K562 (cell line): ENCODE measurements at regions not wholly inside any gene's neighbourhood (a gene's known extent, or its start where the extent isn't known, plus 50 kb on each side); places are given as distances from the start of the nearest gene placed in this dataset.

Experiments
- ATAC-seq: fragments of 200-7000 bp; cut with Tn5 transposase; 3 replicates; pipeline ENCODE4 v1.9.1; 2020; ENCODE audit warnings: moderate library complexity
- BruUV-seq: library from RNA; stranded (reverse); fragments of 400-500 nt; replicated peaks from 2 replicates; lab custom pipeline; 2021; lab: Mats Ljungman, UMichigan
- CTCF ChIA-PET: fragments of 300-600 bp; formaldehyde crosslinking; extraction: SDS; loops from one replicate; lab custom pipeline; 2021; ENCODE audit warnings: low intra/inter-chr PET ratio; lab: Yijun Ruan, JAX
- POLR2A ChIA-PET: fragments of 300-600, 350-650 bp; sonication (Branson Sonifier 250); formaldehyde crosslinking; extraction: SDS; loops from one replicate; lab custom pipeline; 2021; ENCODE audit warnings: antibody characterized with exemption, inconsistent platforms; lab: Yijun Ruan, JAX
- DNase-seq, 4 experiments: peaks; one replicate each; pipeline versions ENCODE4 v3.0.0 to v3.0.0-alpha.2; 2011 to 2018; ENCODE audit warnings: low spot score in 3 of 4, mixed read lengths in 3 of 4; ENCODE audit errors: extremely low read depth in 1 of 4
- FAIRE-seq: peaks from 2 replicates; lab custom pipeline; 2011; peaks lifted over from hg19 to GRCh38; lab: Jason Lieb, UNC
- H2AFZ ChIP-seq: 2 replicates; pipeline ENCODE4 v1.6.0; 2011; ENCODE audit warnings: low read depth, low read length, control low read depth, inconsistent platforms
- H3K27ac ChIP-seq: fragments of 200-600 bp; 3 replicates; pipeline ENCODE4 v1.8.0; 2011; ENCODE audit warnings: low read depth, mild to moderate bottlenecking, control low read depth, inconsistent platforms, low read length, moderate library complexity, mixed read lengths; ENCODE audit errors: extremely low read depth
- H3K27me3 ChIP-seq, 2 experiments: fragments of 300-600 bp in 1 of 2; 2 replicates in 1 of 2; 3 replicates in 1 of 2; pipeline versions ENCODE4 v1.6.0 to v1.8.0; 2011; ENCODE audit warnings: inconsistent platforms in 2 of 2, low read length in 2 of 2, mild to moderate bottlenecking in 1 of 2, mixed read lengths in 1 of 2, moderate library complexity in 1 of 2; ENCODE audit not compliant: control insufficient read depth in 2 of 2, insufficient read depth in 2 of 2
- H3K36me3 ChIP-seq: fragments of 300-600 bp; 3 replicates; pipeline ENCODE4 v1.8.0; 2011; ENCODE audit warnings: mild to moderate bottlenecking, low read length, inconsistent platforms; ENCODE audit not compliant: control insufficient read depth, insufficient read depth
- H3K4me1 ChIP-seq, 2 experiments: fragments of 200-600 bp in 1 of 2; replicated peaks in 1 of 2; 2 replicates in 1 of 2; 3 replicates in 1 of 2; pipeline versions ENCODE4 v1.5.1 to v1.8.0; 2011; ENCODE audit warnings: inconsistent platforms in 2 of 2, low read length in 2 of 2, mild to moderate bottlenecking in 1 of 2, mixed read lengths in 1 of 2, moderate library complexity in 1 of 2; ENCODE audit not compliant: control insufficient read depth in 2 of 2, insufficient read depth in 2 of 2
- H3K4me2 ChIP-seq: 2 replicates; pipeline ENCODE4 v1.6.1; 2011; ENCODE audit warnings: low read length, control low read depth, inconsistent platforms, mixed read lengths; ENCODE audit not compliant: insufficient read depth
- H3K4me3 ChIP-seq: fragments of 200-600 bp; sonication (generic), shearing (Covaris generic); 2 replicates; pipeline ENCODE4 v1.5.1; 2016; ENCODE audit warnings: control low read depth, inconsistent platforms
- H3K79me2 ChIP-seq: fragments of 200-600 bp; 3 replicates; pipeline ENCODE4 v1.8.0; 2011; ENCODE audit warnings: low read length, inconsistent platforms; ENCODE audit not compliant: control insufficient read depth, insufficient read depth
- H3K9ac ChIP-seq, 2 experiments: 2 replicates each; pipeline versions ENCODE4 v1.6.0 to v1.6.1; 2011; ENCODE audit warnings: low read depth in 2 of 2, low read length in 2 of 2, control low read depth in 1 of 2, inconsistent platforms in 1 of 2, mild to moderate bottlenecking in 1 of 2, mixed read lengths in 1 of 2; ENCODE audit not compliant: insufficient read depth in 1 of 2
- H3K9me1 ChIP-seq: one replicate; pipeline ENCODE4 v1.6.0; 2011; ENCODE audit warnings: inconsistent platforms, mild to moderate bottlenecking, low read length, moderate library complexity; ENCODE audit not compliant: control insufficient read depth, insufficient read depth
- H3K9me3 ChIP-seq: replicated peaks from 2 replicates; pipeline ENCODE4 v1.5.1; 2011; ENCODE audit warnings: low read depth, low read length, inconsistent platforms; ENCODE audit not compliant: control insufficient read depth, insufficient read depth
- H4K20me1 ChIP-seq: replicated peaks from 2 replicates; pipeline ENCODE4 v1.6.1; 2011; ENCODE audit warnings: low read length, inconsistent platforms, mixed read lengths; ENCODE audit not compliant: control insufficient read depth, insufficient read depth
- EP400 ChIP-seq: fragments of 450-650 bp; IDR thresholded peaks from 2 replicates; pipeline ENCODE4 v1.6.1; 2017; ENCODE audit warnings: antibody characterized with exemption, mild to moderate bottlenecking, moderate library complexity
- MTF1 ChIP-seq: fragments of 250-450 bp; sonication (Bioruptor Pico); IDR thresholded peaks from 2 replicates; pipeline ENCODE4 v1.9.0; 2021; ENCODE audit warnings: moderate library complexity, mild to moderate bottlenecking, inconsistent platforms, borderline replicate concordance
- ZFX ChIP-seq: sonication (generic); formaldehyde crosslinking; IDR thresholded peaks from 2 replicates; pipeline ENCODE4 v1.8.0; 2022; ENCODE audit warnings: mild to moderate bottlenecking, missing genetic modification reagents, moderate library complexity
- WGBS: fragments of 100-300 bp; shearing (Covaris generic); methylation state at CpG from one replicate; pipeline ENCODE4 v1.1.6; 2016; ENCODE audit warnings: low coverage, mixed read lengths; ENCODE audit not compliant: insufficient coverage; ENCODE audit errors: missing lambda C conversion rate; 5-methylcytosine and 5-hydroxymethylcytosine counted together
- in situ Hi-C: fragments of 300-500 bp; cut with MboI; formaldehyde crosslinking; loops from 4 replicates; pipeline ENCODE4 v1.15.0; 2018; ENCODE audit warnings: inconsistent platforms, mixed read lengths
- intact Hi-C: fragments of 100-400 bp; cut with micrococcal nuclease; formaldehyde crosslinking; loops from 2 replicates; pipeline ENCODE4 v1.14.2; 2022
- TF ChIP-seq, protein P1 (sequence below): fragments of 250-450 bp; sonication (Bioruptor Pico); IDR thresholded peaks from 2 replicates; pipeline ENCODE4 v1.4.0; 2020
- TF ChIP-seq, protein P2 (sequence below), 3 experiments: IDR thresholded peaks in 2 of 3; conservative IDR thresholded peaks in 1 of 3; 2 replicates each; pipeline ENCODE4 v1.5.1; 2011 to 2012; ENCODE audit warnings: low read length in 3 of 3, mild to moderate bottlenecking in 3 of 3, control low read depth in 2 of 3, improper control_type of control experiment in 1 of 3, inconsistent platforms in 1 of 3, low read depth in 1 of 3, mixed read lengths in 1 of 3, moderate library complexity in 1 of 3; ENCODE audit not compliant: insufficient read depth in 2 of 3

DNA sequence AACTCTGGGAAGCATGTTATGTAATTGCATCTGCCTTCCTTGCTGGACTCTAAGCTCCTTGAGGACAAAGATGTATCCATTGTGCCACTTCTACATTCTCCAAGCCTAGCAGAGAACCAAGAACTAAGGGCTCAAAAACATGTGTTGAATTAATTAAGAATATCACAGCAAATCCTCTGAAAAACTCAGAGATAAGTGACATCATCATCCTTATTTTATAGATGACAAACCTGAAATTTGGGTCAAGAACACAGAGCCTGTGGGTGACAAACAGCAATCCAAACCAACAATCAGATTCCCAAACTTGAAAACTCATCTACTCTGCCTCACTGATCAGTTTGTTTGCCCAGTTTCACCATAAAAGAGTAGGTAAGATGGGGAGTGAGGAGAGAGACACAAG, 503.6 kb upstream of the LRRN3 start (continued):
- TF ChIP-seq MTF1 (CRISPR knock-in tag) = no peak
- TF ChIP-seq, protein P1, sequence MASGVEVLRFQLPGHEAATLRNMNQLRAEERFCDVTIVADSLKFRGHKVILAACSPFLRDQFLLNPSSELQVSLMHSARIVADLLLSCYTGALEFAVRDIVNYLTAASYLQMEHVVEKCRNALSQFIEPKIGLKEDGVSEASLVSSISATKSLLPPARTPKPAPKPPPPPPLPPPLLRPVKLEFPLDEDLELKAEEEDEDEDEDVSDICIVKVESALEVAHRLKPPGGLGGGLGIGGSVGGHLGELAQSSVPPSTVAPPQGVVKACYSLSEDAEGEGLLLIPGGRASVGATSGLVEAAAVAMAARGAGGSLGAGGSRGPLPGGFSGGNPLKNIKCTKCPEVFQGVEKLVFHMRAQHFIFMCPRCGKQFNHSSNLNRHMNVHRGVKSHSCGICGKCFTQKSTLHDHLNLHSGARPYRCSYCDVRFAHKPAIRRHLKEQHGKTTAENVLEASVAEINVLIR (CRISPR knock-in tag) = no peak
- TF ChIP-seq EP400 = no peak

DNA sequence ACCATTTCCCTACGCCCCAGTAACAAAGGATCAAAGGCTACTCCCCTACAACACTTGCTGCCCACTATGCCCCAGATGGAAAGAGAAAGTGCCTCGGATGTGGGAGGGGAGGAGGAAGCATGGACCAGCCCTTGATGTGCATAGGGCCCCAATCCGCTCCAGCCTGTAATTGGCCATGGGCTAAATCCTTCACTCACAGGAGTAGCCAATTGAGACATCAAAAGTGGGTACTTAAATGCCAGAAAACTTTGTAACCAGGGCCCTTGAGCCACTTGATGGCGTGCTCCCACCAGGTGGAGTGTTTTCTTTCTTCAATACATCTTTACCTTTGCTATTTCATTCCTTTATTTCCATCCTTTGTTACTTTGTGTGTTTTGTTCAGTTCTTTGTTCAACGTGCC, 500.5 kb upstream of the LRRN3 start:
- no TSS peak for BruUV-seq
- CTCF ChIA-PET = no interaction called here
- H3K27me3 ChIP-seq = no peaks in the 10 kb centered on the region
- DNase-seq = peak in 1 of 4 experiments; percentile 8
- TF ChIP-seq, protein P2, sequence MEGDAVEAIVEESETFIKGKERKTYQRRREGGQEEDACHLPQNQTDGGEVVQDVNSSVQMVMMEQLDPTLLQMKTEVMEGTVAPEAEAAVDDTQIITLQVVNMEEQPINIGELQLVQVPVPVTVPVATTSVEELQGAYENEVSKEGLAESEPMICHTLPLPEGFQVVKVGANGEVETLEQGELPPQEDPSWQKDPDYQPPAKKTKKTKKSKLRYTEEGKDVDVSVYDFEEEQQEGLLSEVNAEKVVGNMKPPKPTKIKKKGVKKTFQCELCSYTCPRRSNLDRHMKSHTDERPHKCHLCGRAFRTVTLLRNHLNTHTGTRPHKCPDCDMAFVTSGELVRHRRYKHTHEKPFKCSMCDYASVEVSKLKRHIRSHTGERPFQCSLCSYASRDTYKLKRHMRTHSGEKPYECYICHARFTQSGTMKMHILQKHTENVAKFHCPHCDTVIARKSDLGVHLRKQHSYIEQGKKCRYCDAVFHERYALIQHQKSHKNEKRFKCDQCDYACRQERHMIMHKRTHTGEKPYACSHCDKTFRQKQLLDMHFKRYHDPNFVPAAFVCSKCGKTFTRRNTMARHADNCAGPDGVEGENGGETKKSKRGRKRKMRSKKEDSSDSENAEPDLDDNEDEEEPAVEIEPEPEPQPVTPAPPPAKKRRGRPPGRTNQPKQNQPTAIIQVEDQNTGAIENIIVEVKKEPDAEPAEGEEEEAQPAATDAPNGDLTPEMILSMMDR (IDR thresholded peaks at IDR 0.05 in 2 of 3, conservative IDR thresholded peaks at IDR 0.05 in 1 of 3; ENCODE audit: insufficient read depth in 2 of 3, low read depth in 1 of 3, low read length in 3 of 3) = peak in 2 of 3 experiments; percentile 5 to 30; a peak in 3 of 6 replicates
- TF ChIP-seq ZFX (CRISPR knock-in tag) = no peak
- TF ChIP-seq, all 486 proteins: peak for 1
- H2AFZ ChIP-seq = no peak overlapping the region
- in situ Hi-C loops (no loop called here), intact Hi-C loops (loop anchor here (10.0 kb wide), 1 partner anchor 1144 kb away; no protein-coding TSS in a partner anchor)
- POLR2A ChIA-PET = no interaction called here
- H4K20me1 ChIP-seq = no peaks in the 10 kb centered on the region
- no peak for FAIRE-seq
- H3K36me3 ChIP-seq = no peaks in the 10 kb centered on the region
- H3K4me2 ChIP-seq = no peak overlapping the region
- no peak overlapping the region for H3K9ac ChIP-seq
- no peak overlapping the region for H3K27ac ChIP-seq
- peak; percentile 32; the same call in 1 of the 3 replicates for ATAC-seq
- no peaks in the 10 kb centered on the region for H3K79me2 ChIP-seq
- H3K4me1 ChIP-seq = no peaks in the 10 kb centered on the region
- no peaks in the 10 kb centered on the region for H3K9me1 ChIP-seq
- no peaks in the 10 kb centered on the region for H3K9me3 ChIP-seq
- 4% methylated on average over 5 of the region's 5 CpGs for WGBS
- no peak overlapping the region for H3K4me3 ChIP-seq
